GM21723 (cell line): ENCODE measurements at regions not wholly inside any gene's neighbourhood (a gene's known extent, or its start where the extent isn't known, plus 50 kb on each side); places are given as distances from the start of the nearest gene placed in this dataset.
"Not testable (repeated sequence)": the region's sequence is repeated elsewhere in the genome, so short reads cannot be mapped to it uniquely, and the experiment has no call there.

Source experiments
- ATAC-seq: cut with Tn5 transposase; IDR thresholded peaks from one replicate; pipeline ENCODE4 v1.9.1; 2021; ENCODE audit warnings: mild to moderate bottlenecking, moderate library complexity; ENCODE audit not compliant: unreplicated experiment

DNA sequence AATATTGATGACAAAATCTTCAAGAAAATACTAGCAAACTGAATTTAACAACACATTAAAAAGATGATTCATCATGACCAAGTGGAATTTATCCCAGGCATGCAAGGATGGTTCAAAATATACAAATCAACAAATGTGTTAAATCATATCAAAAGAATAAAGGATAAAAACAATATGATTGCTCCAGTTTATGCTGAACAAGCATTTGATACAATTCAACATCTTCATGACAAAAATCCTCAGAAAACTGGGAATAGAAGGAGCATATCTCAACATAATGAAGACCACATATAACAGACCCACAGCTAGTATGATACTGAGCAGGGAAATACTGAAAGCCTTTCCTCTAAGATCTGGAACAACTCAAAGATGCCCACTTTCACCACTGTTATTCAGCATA lies 352.3 kb downstream of the PYDC2 start:
- no peak for ATAC-seq

DNA sequence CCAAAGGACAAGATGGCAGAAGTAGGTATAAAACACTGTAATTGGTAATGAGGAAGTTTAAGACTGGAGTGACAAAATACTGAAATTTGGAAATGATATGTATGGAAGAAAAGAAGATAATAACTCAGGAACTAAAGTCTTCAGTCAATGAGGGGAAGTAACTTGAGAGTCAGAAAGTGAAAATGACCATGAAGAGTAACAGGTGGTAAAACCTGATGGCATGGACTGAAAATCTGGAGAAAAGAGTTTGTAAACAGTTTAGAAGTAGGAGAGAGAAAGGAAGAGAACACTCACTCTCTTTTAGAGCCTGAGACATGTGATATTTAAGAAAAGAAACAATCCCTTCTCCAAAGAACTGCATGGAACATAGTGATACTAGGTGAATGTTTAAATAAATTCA lies 387.9 kb downstream of the PYDC2 start:
- ATAC-seq: peak; percentile 67

DNA sequence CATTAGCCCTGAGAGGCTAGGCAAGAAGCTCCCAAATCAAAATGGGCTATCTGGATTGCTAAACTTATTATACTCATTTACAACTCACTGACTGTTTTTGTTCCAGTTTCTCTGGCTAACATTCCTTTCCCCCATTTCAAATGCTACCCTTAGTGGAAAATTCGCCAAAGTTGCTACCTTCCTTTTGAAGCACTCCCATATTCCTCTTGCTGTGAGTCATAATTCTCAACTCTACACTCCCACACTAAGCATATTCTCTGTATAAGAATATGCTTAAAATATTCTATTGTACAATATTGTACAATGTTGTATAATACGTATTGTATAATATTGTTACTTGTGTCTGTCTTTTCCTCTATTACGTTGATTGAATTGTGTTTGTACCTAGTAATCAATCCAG lies 398.6 kb downstream of the PYDC2 start:
- ATAC-seq: no peak

DNA sequence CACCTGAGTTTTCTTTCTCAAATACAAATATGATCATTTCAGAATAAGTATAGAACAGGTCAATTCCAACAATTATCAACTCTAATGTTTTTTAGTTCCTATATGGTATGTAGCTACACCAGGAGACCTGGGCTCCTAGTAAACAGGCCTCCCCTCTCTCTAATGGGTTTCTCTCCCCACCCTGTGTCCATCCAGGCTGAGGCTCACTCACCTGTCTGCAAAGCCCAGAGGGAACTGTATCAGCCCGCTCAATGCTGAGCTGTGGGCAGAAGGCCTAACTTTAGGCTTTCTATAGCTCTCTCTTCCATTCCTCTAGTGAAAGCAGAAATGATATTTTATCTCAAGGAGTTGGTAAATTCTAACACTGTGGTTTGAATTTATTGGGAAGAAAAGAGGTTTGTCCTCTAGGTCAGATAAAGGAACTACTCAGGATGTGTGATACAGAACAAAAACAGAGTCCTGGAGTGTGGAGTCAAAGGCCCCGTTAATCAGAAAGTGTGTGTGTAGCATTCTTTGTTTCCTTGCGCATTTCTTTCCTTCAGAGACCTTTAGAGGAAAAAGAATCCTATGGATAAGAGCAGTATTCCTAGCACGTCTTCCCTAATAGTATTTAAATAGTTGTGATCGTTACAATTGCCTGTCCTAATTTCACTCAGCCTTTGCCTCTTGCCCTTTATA lies 408.9 kb downstream of the PYDC2 start:
- no peak for ATAC-seq

DNA sequence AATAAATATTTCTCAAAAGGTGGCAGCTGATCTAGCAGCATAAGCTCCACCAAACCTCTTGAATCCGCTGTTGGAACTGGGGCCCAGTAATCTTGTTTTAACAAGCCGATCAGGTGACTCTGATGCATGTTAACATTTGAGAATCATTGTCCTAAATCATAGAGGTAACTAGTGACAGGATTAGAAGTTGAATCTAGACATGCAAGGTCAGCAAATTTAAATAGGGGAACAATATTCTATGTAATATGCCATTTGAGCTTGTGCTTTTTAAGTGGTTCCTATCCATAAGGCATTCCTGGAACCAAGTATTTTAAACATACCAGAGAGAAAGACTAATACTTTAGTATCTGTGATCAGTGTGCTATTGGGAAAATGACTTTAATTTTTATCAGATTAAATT lies 412.8 kb downstream of the PYDC2 start:
- no peak for ATAC-seq

DNA sequence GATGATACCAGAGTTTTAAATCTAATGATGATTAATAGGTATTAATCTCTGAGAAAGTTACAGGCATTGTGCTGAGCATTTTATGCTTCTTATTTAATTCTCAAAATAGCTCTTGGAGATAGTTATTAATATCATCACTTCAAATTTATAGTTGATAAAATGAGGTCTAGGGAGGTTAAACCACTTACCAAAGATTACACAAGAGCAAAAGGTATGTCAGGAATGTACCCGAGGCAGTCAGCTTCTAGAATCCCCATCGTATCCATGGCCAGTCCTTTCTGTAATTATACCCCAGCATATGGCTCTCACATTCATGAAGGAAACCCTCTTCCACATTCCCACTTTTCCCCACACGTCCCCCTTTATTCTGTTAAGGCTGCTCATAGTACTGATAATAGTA lies 421.3 kb downstream of the PYDC2 start:
- ATAC-seq: no peak

DNA sequence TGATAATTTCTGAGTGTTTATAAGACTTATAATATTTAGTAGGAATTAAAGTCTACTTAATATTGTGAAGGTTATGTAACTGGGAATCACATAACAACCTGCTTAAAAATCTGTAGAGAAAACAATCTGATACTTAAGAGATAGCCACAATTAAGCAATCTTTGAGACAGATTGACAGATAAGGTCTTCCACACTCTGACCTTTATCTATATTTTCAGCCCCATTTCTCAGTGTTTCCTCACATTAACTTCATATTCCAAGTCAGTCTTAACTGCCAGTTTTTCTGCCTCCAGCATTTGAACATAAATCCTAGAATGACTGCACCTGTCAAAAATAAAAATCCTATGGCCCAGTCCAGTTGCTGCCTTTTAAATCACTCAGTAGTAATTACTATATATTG lies 423.2 kb downstream of the PYDC2 start:
- no peak for ATAC-seq

DNA sequence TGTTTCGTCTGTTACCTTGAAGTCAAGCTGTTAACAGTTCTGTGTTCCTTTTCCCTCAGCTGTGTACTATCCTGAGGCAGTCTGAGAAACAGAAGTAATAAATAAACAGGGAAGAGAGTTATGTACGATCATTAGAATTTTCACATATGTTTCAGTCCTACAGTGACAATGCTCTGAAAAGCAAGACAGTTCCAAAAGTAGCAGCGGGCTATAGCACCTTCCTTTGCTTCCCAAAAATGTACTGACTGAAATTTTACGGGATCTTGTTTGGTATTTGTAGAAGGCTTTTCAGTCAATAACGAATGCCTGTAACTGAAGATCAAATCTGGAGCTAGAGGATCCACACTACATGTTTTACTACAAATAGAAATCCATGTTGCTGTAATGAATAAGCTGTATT lies 428.1 kb downstream of the PYDC2 start:
- no peak for ATAC-seq

DNA sequence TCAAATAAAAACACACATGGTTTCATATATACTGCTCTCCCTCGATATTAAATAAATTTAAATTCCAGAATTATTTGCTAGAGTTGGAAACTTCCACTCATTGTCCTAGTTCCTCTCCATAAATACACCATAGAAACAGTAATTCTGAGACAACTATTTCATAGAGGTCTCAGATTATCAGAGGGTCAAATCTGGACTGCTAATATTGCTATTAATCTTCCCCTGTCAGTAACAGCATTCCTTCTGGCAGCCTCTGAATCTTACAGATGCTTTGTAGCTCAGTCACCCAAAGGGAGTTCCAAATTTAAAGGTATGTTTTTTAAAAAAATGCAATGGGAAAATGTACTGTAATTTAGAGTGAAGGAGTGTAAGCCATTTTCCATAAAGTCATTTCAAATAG lies 428.8 kb downstream of the PYDC2 start:
- no peak for ATAC-seq

DNA sequence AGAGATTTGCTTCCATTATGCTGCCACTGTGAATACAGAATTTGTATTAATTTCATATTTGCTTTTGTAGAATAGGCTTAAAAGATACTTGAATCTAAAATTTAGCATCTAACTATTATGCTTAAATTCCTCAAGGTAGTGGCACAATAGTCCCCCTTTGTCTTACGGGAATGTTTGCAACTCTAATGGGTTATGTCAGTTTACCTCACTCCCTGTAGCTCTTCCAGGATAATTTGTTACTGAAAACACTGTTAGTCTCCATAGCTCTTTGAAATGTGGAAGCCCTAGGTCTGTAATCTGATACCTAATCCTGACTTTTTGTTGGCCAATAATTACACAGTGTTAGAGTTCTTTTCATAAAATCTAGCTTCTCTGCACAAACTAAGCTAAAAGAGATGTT lies 433.4 kb downstream of the PYDC2 start:
- ATAC-seq: no peak

DNA sequence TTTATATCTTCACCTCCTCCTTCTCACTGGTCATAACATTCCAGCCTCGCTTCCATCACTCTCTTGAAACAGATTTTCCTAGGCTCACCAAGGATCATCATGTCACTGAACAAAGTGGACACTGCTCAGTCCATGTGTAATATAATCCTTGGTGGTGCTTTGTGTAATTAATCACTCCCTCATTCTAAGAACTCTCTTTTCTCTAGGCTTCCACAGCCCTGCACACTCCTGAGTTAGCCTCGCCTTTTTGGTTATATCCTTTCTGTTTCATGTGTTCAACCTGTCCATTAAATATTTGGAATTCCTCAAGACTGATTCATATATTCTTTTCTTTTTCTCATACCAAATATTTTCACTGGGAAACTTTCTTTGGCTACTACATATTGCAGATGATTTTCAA lies 440.8 kb downstream of the PYDC2 start:
- no peak for ATAC-seq

DNA sequence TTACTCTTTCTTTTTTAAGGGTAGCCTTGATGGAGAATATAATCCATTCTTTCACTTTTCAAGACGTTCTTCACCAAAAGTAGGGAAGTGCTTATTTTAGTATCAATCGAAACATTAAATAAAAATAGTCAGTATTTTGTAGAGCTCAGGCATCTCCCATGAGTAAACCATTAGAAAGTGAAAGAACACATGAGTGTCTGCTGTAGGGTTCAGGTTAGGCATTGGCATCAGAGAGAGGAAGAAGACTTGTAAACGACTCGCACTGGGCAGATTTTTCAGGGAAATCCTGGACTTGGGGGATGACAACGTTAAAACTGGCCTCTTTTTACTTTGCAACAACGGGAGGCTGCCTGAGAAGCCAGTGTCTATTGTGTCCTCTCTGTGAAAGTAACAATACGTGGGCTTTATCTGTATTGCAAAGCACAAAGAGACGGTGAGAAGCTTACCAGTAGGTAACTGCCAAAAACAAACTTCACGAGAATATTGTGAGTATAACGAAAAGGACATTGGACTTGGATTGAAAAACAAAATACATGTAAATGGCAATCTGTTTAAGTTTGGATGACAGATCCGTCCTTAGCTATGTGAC lies 451.7 kb downstream of the PYDC2 start:
- ATAC-seq: no peak

DNA sequence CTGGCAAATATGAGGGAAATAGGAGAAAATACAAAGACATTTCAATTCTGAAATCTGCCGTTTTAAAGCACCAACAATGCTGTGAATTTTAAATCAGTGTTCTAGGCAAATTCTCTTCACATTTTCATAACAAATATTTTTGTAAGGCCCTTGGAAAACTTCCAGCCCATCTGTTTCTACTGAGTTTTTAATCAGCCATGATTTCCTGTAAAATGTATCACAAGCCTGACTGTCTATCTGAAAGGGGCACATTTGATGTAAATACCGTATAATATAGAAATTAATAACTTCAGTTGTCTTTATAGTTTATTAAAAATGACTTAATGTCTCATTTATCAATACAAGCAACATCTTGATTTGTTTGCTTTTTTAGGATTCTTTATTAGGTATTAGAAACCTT lies 454.7 kb downstream of the PYDC2 start:
- no peak for ATAC-seq

DNA sequence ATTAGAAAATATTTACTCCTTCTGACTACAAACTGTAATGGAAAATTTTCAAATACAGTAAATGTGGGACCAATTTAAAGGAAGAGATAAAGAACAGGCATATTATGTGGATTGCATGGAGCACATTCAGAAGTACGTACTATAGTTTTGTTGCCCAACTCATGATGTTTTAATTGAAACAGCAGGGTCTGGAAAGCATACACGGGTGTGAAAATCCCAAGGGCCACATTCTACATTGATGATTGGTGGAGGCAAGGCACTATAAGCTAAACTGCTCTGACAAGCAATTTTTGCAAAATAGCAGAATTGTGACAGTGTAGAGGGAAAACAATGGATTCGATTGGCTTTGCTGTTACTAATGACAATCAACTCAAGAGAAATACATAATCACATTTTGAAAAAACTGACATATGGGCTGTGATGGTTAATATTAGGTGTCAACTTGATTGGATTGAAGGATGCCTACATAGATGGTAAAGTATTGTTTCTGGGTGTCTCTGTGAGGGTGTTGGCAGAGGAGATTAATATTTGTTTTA lies 458.6 kb downstream of the PYDC2 start:
- no peak for ATAC-seq

DNA sequence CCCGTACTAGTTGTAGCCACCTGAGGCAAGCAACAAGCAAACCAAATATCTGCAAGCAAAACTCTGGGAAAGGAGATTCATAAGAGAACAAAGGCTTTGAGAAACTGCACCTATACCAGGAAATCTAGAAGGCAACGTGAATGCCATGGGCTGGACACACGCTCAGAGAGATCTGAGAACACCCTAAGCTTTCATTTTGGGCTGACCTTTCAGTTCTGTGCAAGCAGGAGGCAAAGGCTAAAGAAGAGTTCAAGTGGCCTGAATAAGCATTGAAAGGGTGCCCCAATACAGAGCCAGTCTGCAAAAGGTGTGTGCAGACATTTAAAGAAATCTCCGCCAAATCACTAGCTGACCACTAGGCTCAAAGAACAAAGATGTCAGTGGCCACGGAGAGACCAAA lies 461.6 kb downstream of the PYDC2 start:
- ATAC-seq: no peak

DNA sequence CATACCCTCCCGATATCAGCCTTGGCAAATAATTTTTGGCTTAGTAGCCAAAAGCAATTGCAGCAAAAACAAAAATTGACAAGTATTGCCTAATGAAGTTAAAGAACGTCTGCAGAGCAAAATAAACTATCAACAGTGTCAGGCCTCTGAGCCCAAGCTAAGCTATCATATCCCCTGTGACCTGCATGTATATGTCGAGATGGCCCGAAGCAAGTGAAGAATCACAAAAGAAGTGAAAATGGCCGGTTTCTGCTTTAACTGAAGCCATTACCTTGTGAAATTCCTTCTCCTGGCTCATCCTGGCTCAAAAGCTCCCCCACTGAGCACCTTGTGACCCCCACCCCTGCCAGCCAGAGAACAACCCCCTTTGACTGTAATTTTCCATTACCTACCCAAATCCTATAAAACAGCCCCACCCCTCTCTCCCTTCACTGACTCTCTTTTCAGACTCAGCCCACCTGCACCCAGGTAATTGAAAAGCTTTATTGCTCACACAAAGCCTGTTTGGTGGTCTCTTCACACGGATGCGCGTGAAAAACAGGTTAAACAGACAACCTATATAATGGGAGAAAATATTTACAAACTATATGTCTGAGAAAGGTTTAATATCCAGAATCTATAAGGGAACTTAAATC lies 466.3 kb downstream of the PYDC2 start:
- ATAC-seq: not testable (repeated sequence)

DNA sequence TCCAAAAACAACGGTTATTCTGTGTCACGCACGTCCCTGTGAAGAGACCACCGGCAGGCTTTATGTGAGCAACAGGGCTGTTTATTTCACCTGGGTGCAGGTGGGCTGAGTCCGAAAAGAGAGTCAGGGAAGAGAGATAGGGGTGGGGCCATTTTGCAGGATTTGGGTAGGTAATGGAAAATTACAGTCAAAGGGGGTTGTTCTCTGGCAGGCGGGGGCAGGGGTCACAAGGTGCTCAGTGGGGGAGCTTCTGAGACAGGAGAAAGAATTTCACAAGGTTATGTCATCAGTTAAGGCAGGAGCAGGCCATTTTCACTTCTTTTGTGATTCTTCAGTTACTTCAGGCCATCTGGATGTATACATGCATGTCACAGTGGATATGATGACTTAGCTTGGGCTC lies 467.0 kb downstream of the PYDC2 start:
- not testable (repeated sequence) for ATAC-seq

DNA sequence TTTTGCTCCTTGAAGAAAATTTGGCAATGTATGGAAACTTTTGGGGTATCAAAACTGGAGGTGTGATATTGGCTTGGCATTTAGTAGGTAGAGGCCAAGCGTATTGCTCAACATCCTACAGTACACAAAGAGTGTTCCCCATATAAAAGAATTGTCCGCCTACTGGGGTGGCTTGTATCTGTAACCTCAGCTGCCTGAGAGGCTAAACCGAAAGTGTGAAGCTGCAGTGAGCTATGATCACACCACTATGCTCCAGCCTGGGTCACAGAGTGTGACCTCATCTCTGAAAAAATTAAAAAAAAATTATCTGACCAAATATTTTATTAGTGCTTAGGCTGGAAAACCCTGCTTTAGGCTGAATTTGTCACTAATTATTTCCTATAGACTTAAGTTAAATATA lies 483.9 kb downstream of the PYDC2 start:
- ATAC-seq: no peak

DNA sequence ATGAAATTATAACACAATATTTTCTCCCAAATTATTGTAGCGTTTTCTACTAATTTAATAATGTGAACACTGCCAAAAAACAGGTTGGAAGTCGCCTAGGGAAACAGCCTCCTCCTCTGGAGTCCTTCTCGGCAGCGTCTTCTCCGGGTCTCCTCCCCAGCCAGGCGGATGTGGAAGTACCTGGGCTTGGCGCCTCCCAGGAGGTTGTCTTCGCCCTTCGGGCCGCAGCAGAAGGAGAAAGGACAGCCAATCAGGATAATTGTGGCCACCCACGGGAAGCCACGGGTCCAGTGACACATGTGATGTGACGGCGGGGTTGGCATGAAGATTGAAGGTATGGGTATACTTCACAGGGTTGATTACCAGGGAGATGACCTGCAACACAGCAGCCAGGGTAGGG lies 491.2 kb downstream of the PYDC2 start:
- ATAC-seq: no peak

DNA sequence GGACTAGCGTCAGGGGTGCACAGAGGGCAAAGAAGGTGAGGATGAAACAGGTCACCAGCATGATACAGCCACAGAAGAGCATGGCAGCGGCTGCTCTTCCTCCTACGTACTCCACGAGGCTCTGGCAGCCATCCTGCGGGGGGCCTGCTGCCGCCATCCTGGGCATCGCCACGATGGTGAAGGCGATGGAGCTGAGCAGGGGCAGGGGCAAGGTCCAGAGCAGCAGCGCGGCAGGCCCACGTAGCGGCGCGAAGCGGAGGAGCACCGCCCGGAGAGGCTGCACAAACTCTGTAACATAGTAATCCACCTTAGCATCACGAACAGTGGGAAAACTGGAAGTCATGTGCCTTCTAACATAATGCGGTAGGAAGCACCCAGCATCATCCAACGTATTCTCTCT lies 491.6 kb downstream of the PYDC2 start:
- ATAC-seq: no peak

DNA sequence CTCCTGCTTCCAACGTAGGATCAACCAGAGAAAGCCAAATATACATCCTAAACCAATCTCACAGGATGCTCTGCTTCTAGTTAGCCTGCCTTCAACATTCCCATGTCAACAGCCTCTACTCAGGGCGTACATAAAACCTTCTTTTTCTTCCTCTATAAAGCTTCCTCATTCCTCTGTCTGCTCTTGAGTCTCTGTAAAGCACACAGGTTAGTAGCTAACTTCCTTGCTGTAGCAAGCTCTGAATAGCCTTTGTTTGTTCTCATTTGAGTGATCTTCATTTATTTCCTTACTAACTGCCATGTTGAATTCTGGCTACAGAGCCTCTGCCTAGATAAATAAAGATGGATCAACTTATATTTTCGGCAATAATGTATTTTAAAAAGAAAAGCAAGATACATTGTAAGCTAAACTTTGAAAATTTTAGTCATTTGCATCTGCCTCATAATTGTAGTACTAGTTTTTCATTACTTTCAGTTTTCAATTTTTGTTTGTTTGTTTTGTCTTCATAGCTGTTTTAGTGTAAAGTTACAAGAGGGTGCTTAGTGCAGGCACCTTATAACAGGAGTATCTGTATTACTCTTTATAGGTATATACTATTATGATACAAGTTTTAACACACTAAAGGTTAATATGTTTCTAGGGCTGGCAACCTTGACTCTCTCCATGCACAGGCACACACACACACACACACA lies 498.2 kb downstream of the PYDC2 start:
- ATAC-seq: peak; percentile 61
